HCEC 1CT (cell line): ENCODE measurements at regions not wholly inside any gene's neighbourhood (a gene's known extent, or its start where the extent isn't known, plus 50 kb on each side); places are given as distances from the start of the nearest gene placed in this dataset.

Source experiments
- DNase-seq: peaks from one replicate; pipeline ENCODE4 v3.0.0-alpha.2; 2017

DNA sequence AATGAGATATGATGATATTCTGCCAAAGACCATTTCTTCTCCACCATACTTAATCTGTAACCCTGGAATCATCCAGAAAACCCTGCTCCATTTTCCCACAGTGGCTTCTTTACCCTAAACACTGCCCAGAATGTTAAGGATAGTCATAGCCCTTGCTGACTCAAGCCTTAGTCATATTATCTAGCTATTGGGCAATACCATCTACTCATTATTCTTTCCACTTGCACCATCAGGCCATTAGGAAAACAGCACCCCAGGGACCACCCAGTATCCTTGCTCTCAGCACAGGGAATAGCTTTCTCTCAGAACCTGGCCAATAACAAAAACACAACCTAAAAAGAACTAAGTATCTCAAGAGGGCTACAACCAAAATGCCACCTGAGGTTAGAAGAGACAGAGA lies 445.7 kb upstream of the SLC14A2 start:
- peak; percentile 1 for DNase-seq

DNA sequence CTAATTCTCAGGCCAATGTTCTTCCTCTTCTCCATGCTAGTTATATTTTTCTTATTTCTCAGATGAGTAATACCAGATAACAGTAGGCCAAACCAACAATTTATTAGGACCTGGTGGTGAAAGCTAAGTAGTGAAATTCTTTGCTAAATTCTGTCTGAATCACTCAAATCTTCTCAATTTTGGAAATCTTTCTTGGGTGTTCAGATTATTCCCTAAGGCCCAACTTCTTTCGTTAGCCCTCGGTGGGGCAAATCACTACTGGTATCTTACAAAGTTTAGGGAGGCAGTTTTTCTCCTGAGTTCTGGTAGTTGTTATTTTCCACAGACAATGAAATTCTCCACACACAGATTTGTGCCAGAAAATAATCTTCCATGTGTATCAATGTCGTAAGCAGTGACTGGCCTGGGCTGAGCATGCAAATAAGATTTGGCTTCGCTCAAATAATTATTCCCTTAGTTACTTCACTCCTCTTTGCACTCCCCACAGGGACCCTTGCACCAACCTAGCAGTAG lies 443.5 kb upstream of the SLC14A2 start:
- no peak for DNase-seq

- DNase-seq, result no peak
Measured at GRCh38 chr18:45173327-45173726, 441.9 kb upstream of the SLC14A2 start.

GRCh38 chr18:45173799-45174519 lies 441.3 kb upstream of the SLC14A2 start:
- no peak for DNase-seq

GRCh38 chr18:45174629-45175136 lies 440.6 kb upstream of the SLC14A2 start:
- DNase-seq, result no peak

DNA sequence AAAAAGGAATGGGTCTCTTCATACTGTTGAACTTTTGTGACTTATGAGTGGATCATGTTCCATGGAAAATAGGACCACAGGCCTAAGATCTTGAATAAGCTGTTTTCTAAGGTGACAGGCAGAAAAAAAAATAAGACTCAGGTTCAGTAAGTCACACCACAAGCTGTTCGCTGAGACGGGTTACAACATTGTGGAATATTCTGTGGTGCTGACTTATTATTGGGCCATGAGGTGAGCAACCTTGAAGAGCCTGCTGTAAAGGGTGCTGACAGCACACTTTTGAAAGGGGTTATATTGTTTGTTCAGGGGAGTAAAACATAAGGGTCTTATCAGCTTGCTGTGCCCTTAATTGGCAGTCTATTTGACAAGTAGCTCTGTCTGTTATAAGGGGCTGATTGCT lies 439.8 kb upstream of the SLC14A2 start:
- no peak for DNase-seq

DNA sequence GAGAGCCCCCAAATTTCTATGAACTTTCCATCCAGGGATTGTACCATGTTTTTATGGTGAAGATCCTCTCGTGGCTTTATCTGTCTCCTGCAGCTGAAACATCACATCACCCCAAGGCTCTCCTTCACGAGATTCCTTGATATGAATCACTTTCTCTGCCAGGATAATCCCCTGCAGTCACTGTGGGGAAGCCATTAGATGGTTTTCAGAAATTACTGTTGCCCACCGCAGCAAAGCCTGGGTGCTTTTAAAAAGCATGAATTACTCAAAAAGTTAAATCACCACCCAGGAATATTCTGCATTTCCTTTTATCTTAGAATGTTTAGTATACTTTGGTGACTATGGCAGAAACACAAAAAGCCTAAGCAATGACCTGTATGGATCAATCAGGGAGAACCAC lies 428.4 kb upstream of the SLC14A2 start:
- no peak for DNase-seq

DNA sequence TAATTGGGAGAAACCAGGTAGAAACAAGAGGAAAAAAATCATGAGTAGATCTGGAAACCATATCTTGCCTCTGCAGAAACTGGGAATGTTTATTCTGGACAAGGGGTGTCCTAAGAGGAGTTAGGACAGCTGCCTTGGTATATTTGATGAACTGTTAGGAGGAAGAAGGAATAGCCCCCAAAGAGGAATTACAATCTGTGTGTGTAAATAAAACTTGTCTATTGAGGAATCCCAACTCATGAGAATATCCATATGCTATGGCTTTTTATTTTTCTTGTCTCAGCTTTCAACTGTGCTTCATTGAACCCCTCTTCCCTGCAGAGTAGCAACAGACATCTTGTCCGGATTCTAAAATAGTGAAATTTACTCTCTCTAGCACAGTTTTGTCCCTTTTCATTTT lies 423.5 kb upstream of the SLC14A2 start:
- no peak for DNase-seq

GRCh38 chr18:45197526-45197970 lies 417.7 kb upstream of the SLC14A2 start:
- no peak for DNase-seq

- no peak for DNase-seq
Measured at GRCh38 chr18:45198526-45198925, 416.8 kb upstream of the SLC14A2 start.

DNA sequence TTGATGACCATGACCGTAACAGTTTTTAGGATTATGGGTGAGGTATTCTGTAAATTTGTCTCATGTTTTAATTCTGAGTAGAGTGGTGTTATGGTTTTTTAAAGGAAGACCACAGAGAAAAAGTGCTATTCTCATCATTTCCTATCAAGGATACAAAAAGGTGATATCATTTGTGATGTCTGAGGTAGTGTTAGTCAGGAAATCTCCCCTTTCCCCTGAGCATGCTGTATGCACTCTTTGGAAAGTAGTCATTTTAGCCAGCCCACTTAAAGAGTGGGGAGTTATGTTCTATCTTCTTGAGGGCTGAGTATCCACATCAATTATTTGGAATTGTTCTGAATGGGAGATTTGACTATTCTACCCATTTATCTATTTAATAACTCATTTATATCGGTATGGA lies 414.2 kb upstream of the SLC14A2 start:
- DNase-seq, result no peak

- no peak for DNase-seq
Measured at GRCh38 chr18:45201489-45201888, 413.8 kb upstream of the SLC14A2 start.

- no peak for DNase-seq
Measured at GRCh38 chr18:45202061-45202460, 413.2 kb upstream of the SLC14A2 start.

GRCh38 chr18:45203677-45204076 lies 411.6 kb upstream of the SLC14A2 start:
- no peak for DNase-seq

GRCh38 chr18:45207328-45207727 lies 407.9 kb upstream of the SLC14A2 start:
- no peak for DNase-seq

- no peak for DNase-seq
Measured at GRCh38 chr18:45208164-45208563, 407.1 kb upstream of the SLC14A2 start.

GRCh38 chr18:45212181-45213039 lies 402.9 kb upstream of the SLC14A2 start:
- peak; percentile 28 for DNase-seq

GRCh38 chr18:45213040-45213333 lies 402.3 kb upstream of the SLC14A2 start:
- DNase-seq, result no peak

- DNase-seq, result no peak
Measured at GRCh38 chr18:45218436-45218835, 396.8 kb upstream of the SLC14A2 start.

GRCh38 chr18:45221363-45221762 lies 393.9 kb upstream of the SLC14A2 start:
- DNase-seq, result no peak

GRCh38 chr18:45222180-45222579 lies 393.1 kb upstream of the SLC14A2 start:
- DNase-seq, result no peak

DNA sequence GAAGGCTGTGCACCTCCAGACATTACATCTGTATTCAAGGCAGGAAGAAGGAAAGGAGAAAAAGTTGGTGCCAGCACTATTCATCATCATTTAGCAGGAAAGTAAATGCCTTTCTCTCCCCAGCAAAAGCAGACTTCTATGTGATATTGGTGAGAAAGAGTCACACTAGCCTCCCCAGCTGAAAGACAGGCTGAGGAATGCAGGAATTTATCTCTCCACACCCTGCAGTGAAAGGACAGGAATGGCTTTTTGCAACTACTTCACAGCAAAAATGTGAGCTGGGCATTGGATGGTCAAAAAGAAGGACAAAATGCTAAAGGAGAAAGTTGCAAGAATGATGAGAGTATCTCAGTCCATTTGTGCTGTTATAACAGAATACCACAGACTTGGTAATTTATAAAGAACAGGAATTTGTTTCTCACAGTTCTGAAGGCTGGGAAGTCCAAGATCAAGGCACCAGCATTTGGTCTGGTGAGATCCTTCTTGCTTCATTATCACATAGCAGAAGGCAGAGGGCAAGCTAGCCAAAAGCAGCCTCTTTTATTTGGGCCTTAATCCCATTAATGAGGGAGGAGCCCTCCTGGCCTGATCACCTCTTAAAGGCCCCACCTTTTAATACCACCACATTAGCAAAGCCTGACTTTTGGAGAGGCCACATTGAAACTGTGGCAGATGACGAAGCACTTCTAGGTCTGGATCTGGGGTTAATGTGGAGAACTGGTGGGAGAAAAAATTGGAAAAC lies 388.1 kb upstream of the SLC14A2 start:
- DNase-seq, result no peak

DNA sequence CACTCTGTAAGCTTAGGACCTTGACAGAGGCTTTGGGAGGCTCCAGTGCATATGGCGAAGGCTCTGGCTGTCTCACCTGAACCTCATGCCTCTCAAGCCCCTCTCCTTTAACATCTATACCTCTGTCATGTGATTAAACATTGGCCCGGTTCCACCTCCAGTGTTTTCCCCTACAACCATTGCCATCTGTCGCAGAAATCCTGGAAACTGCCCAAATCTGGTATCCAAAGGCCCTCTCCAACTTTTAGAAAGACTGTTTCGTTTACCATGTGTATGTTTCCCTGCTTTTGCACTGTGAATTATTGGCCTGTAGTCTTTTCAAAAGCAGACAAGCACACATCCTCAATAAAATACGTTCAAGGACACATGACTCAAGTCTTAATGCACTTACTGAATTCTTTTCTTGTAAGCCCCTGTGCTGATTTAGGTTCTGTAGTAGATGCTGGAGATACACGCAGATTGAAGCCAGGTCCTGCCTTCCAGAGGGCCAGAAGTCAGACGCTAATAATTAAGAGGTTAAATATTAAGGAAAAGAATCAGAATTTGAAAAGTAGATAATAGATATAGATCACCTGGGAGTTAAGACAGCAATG lies 386.4 kb upstream of the SLC14A2 start:
- DNase-seq, result no peak
